Muscle of arm (tissue), 1 donor: ENCODE measurements at regions not wholly inside any gene's neighbourhood (a gene's known extent, or its start where the extent isn't known, plus 50 kb on each side); places are given as distances from the start of the nearest gene placed in this dataset.

ENCODE experiments used
- DNase-seq: peaks from one replicate; pipeline ENCODE4 v3.0.0-alpha.2; 2013

DNA sequence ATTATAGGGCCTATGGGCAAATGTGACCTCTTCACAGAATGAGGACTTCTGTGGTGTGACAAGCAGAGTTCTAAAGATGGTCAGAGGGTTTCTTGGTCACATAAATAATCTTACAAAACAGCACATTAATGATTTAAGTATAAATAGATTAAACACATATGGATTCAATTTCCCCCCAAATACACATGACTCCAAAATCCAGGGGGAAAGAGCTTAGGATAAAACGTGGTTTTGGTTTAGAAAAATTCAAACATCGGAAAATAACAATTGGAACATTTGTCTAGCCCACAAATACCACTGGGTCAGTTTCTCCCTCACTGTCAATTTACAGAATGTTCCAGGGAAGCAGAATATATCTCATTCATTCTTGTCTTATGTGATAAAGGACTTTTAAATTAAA lies 283.1 kb downstream of the COG6 start:
- DNase-seq: no peak

- no peak for DNase-seq
These were observed 285.8 kb downstream of the COG6 start for GRCh38 chr13:39941236-39941635.

GRCh38 chr13:39941911-39942551 lies 286.6 kb downstream of the COG6 start:
- DNase-seq: no peak

DNA sequence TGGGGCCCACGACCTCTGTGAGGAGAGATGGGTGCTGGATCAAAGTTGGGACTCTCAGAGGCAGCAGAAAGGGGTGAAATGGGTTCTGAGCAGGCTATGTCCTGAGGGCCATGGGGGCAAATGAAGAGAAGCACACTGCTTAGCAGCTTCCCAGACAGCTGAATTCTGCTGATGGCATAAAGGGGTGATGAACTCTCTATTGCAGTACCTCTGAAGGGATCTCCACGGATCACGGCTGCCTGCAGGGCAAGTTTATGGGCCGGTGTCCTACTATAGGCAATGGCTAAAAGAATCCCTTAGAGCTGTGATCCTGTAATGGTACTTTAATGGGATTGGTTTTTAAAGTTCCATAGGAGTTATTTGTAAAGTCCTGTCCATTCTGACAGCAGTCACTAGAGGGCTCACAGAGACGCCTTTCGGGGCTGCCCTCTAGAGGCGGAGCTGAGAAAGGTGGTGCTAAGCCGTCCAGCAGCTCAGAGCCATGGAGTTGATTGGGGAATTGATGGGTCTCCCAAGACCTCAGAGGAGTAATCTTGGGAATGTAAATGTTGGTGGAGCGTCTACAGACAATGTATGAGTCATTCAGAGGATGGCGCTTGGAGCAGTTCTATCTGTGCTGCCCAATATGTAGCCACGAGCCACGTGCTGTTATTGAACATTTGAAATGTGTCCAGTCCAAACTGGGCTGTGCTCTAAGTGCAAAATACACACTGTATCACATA lies 287.3 kb downstream of the COG6 start:
- no peak for DNase-seq

- DNase-seq: no peak
These were observed 288.2 kb downstream of the COG6 start for GRCh38 chr13:39943711-39944110.

DNA sequence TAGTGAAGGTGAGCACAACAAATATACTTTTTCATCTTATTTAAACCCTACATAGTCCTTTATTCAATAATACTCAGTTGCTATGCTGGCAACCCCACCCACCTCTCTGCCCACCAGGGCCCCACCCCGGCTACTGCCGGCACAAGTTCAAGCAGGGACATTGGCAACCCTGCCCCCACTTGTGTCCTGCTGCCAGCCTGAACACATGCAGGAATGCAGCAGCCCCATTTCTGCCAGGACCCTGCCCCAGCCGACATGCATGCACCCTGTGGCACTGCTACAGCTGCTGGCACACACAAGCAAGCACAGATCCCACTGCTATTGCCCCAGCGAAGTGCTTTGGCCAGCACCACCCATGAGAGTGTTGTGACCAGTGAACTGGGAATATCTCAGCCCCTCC lies 289.8 kb downstream of the COG6 start:
- DNase-seq: no peak

GRCh38 chr13:39946769-39947168 lies 291.3 kb downstream of the COG6 start:
- no peak for DNase-seq

GRCh38 chr13:39951301-39951700 lies 295.8 kb downstream of the COG6 start:
- no peak for DNase-seq

DNA sequence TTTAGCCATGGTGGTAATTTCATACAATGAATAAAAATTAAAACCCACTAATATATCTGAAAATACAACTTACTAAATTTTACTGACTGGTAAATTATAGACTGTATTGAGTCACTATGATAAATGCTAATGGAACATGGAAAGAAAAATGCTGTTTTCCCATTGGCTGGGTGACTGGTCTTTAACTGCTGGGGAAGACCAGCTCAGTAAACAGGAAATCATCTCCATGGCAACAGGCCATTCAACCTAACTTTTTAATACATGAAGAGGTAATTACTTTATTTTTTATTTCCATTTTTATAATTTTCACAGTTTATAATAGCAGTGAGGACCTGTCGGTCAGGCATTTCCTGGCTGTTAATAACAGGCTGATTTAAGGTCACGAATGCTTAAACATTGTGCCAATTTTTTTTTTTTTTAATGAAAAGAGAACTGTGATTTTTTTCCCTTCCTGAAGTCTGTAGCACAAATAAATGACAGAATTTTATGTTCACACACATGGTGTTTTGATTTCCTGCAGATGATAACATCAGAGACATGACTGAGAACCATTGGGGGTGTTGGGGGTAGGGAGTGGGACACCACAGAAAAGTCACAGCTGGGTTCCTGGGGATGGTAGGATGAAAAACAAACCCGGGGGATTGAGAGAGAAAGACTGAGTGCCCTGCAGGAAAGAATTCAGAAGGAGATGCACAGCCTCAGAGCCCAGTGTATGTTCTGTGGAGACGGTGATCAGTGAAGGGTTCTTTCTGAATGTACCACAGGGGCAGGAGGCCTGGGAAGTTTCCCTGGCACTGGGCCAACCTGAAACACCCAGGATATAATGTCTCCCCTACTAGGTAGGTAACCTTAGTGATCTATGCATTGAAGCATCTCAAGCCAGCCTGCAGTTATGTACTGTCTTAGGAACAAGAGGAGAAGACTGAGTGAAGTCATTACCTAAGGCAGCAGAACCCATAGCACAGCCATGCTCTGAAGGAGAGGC lies 297.1 kb downstream of the COG6 start:
- DNase-seq: peak; percentile 69

DNA sequence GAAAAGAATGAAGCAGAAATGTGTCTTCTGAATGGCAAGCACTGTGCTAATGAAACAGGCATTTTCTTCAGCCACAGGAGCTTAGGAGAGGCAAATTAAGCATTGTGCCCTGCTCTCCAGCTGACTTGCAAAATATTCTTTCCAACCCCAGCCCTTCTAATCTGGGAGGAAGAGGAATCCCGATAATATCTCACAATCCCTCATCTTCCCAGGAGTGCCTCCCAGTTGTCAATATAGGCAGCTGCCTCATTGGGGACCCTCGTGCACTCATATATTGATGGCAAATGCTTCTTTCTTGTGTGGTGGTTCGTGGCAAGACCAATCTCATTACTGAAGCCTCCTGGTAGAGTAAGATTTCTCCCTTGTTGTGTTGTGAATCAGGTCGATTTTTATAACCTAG lies 299.0 kb downstream of the COG6 start:
- DNase-seq: no peak

DNA sequence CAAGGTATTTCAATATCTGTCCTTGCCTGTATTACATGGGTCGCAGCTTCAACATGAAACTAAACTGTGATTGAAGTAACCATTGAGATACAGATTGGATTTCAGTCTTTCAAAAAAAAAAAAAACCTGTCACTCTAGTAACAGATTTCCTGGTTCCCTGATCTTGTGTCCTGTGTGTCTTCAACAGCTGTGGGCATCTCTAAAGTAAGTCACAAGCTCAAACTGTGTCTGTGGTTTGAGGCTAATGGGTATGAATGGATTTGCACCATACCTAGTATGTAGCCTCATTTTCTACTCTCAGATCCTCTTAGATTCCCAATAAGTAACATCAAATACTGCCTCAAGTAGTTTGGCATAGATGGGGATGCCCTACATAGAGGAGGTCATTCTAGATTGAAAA lies 300.1 kb downstream of the COG6 start:
- no peak for DNase-seq

- DNase-seq: no peak
These were observed 300.6 kb downstream of the COG6 start for GRCh38 chr13:39956036-39956435.

- no peak for DNase-seq
These were observed 302.6 kb downstream of the COG6 start for GRCh38 chr13:39957868-39958677.

- no peak for DNase-seq
These were observed 304.2 kb downstream of the COG6 start for GRCh38 chr13:39959497-39960144.

DNA sequence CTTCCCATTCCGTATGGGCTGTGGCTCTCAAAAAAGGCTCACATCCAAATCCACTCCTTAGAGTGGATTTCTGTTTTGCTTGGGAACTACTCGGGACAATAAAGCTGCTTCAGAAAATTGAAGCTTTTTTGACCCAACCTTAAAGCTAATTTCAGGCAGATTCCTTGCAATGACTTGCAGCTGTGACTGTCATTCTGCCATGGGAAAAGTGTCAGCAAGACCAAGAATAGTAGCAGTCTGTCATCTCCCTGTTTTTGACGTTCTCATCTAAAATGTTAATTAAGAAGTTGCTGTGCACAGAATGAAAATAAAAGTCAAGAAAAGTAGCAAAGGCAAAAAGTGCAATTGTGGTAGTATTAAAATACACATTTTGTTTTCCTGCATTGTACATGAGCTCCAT lies 304.7 kb downstream of the COG6 start:
- DNase-seq: no peak

DNA sequence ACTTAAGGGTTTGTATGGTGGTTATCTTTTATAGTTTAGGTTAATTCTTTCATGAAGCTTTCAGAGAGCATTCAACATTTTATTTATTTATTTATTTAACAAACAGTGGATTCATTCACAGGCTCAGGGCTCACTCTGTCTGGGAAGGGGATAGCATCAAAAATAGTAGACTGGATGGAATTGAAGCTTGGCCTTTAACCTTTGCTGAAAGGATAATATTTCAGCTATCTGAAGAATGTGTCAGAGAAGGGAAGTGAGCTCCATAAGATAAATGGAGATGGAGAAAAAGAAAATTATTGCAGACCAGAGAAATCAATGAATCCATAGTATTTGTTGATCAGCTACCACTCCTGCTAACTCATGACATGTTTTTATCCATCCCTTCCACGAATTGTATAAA lies 305.6 kb downstream of the COG6 start:
- no peak for DNase-seq

GRCh38 chr13:39963612-39964011 lies 308.1 kb downstream of the COG6 start:
- DNase-seq: no peak

- DNase-seq: no peak
These were observed 309.8 kb downstream of the COG6 start for GRCh38 chr13:39965309-39965708.

DNA sequence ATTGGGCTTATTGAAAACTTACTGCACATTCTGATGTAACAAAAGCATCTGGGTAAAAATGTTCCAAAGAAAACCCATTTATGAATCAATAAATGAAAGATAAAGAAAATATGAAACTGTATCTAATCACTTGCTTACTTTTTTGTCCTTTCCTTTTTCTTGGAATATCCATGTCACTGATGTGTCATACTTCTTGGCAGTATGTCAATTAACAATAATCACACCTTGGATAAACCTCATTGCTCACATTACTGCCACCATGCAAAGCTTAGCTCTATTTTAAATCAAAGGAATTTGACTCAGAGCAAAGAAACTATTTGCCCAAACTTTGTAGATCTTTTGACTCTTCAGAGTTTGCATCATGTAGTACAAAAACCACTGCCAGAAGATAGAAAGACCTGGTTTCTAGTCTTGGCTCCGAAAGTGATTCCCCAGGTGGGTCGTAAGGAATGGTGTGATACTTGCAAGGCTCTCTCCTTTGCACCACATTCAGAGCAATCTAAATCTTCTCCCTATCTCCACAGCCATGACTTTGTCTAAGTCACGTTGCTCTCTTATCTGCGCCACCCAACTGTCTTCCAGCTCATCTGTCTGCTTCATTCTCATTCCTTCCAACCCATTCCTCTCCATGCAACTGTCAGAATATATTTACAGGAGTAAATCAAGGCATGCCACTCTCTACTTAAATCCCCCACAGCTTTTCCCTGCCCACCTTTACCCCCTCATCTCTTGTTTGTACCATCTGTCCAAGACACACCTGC lies 311.9 kb downstream of the COG6 start:
- DNase-seq: no peak
